NB4 (cell line): ENCODE measurements at regions not wholly inside any gene's neighbourhood (a gene's known extent, or its start where the extent isn't known, plus 50 kb on each side); places are given as distances from the start of the nearest gene placed in this dataset.

Experiments
- DNase-seq: peaks from one replicate; pipeline ENCODE4 v3.0.0; 2010; ENCODE audit warnings: low read depth
- H3K4me3 ChIP-seq: one replicate; pipeline ENCODE4 v1.5.1; 2011; ENCODE audit warnings: mild to moderate bottlenecking, low read depth, low read length, moderate library complexity
- MYC ChIP-seq: IDR thresholded peaks from 2 replicates; pipeline ENCODE4 v1.6.1; 2011; ENCODE audit warnings: low read depth, low read length
- POLR2A ChIP-seq: IDR thresholded peaks from 2 replicates; pipeline ENCODE4 v1.6.1; 2011; ENCODE audit warnings: mild to moderate bottlenecking; ENCODE audit not compliant: insufficient read length; ENCODE audit errors: extremely low read depth
- TF ChIP-seq, protein P1 (sequence below): IDR thresholded peaks from 2 replicates; pipeline ENCODE4 v1.6.1; 2011; ENCODE audit warnings: low read depth, low read length
- TF ChIP-seq, protein P2 (sequence below): IDR thresholded peaks from one replicate; pipeline ENCODE4 v1.5.1; 2012; ENCODE audit warnings: low read depth, low read length

DNA sequence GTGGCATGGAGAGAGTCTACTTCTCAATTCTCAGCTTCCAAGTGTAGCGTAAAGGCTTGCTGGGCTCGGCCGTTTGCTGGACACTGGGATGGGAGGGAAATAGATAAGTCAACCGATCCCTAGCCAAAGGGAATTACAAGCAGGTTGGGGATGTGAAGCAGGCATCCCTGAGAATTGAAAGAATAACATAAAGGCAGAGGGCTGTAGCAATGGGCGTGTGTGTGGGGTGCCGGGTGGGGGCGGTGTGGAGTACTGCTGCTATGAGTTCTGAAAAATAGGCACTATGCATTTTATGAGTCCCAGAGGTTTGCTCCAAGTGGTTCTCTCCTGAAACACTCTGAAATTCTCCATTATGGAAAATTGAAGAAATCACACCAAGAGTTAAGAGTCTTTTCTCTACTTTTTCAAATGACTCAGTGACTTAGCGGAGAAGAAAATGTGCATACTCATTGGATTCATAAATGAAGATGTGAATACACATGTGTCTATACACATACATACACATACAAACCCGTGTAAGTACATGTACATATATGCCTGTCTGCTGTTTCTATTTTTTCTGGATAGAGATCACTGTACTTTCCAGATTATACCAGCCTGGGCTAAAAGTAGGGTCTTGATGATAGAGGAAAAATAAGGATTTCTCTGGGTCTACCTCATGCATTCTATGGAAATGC lies 65.4 kb downstream of the ADRA2A start:
- H3K4me3 ChIP-seq = no peak overlapping the region
- DNase-seq = peak; percentile 15
- TF ChIP-seq, protein P1, sequence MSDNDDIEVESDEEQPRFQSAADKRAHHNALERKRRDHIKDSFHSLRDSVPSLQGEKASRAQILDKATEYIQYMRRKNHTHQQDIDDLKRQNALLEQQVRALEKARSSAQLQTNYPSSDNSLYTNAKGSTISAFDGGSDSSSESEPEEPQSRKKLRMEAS = no peak
- TF ChIP-seq, protein P2, sequence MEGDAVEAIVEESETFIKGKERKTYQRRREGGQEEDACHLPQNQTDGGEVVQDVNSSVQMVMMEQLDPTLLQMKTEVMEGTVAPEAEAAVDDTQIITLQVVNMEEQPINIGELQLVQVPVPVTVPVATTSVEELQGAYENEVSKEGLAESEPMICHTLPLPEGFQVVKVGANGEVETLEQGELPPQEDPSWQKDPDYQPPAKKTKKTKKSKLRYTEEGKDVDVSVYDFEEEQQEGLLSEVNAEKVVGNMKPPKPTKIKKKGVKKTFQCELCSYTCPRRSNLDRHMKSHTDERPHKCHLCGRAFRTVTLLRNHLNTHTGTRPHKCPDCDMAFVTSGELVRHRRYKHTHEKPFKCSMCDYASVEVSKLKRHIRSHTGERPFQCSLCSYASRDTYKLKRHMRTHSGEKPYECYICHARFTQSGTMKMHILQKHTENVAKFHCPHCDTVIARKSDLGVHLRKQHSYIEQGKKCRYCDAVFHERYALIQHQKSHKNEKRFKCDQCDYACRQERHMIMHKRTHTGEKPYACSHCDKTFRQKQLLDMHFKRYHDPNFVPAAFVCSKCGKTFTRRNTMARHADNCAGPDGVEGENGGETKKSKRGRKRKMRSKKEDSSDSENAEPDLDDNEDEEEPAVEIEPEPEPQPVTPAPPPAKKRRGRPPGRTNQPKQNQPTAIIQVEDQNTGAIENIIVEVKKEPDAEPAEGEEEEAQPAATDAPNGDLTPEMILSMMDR = peak; percentile 24
- no peak for TF ChIP-seq MYC
- TF ChIP-seq POLR2A = no peak

DNA sequence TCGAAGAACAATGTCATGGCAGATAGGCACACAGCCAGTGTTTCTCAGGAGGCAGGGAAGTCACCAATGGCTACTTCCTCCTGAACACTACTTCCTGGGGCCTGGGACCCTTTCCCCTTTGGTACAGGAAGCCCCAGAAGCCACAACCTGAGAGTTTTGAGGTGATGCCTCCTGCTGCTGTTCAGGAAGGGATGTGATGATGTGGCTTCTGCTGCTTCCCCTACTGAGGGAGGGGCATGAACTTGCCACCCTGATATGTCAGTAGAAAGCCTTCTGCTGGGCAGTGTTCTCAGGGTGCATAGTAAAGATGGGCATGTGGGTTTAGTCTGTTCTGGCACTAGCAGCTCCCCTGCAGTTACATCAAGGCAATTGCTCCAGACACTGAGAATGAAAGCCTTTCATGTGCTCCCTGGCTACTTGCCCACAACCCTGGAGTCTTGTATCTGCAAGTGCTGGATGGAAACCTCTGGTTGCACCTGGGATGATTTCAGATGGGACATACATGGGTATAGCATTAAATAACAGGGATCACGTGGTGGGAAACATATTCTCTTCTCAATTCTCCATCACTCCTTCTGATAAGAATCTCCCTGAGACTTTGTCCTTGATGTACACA lies 69.3 kb downstream of the ADRA2A start:
- no peak for DNase-seq
- TF ChIP-seq POLR2A (no peak), MYC (no peak)
- TF ChIP-seq, protein P2 = no peak
- TF ChIP-seq, protein P1 = no peak
- H3K4me3 ChIP-seq = no peak overlapping the region

DNA sequence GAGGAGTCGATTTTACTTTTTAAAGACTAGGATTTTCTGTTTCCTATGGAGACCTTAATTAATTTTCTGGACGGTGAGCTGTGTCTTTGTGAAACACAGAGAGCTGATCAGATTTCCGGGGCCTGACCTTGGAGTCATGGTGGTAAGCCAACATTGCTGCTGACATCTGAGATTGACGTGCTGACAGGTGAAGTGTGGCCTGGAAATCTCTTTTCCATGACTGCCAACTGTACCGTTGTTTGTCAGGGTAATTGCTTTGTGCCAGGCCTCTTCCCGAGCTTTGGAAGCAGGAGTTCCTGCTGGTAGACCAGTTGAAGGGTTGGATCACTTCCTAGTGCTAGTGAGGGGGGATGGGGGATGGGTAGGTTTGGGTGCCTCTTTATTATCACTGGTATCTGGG lies 71.2 kb downstream of the ADRA2A start:
- TF ChIP-seq POLR2A (no peak), MYC (no peak)
- TF ChIP-seq, protein P1 = no peak
- TF ChIP-seq, protein P2 = no peak
- no peak overlapping the region for H3K4me3 ChIP-seq
- no peak for DNase-seq

DNA sequence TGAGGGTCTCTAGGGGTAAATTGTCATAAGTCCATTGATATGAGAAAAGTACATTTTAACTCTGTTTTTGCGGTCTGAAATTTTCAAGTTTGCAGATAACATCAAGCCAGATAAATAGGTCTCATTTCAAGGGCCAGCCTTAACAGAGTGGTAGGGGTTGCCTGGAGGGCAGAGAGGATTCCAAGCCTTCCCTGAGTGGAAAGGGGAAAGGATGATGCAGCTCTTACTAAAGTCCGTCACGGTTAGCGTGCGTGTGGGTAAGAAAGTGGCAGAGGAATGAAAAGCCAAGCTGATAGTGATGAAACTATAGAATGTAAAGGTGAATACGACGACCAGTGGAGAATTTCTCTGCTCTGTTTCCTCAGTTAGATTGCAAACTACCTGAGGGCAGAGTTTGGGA lies 71.6 kb downstream of the ADRA2A start:
- H3K4me3 ChIP-seq = no peak overlapping the region
- no peak for DNase-seq
- TF ChIP-seq, protein P1 = no peak
- no peak for TF ChIP-seq POLR2A

DNA sequence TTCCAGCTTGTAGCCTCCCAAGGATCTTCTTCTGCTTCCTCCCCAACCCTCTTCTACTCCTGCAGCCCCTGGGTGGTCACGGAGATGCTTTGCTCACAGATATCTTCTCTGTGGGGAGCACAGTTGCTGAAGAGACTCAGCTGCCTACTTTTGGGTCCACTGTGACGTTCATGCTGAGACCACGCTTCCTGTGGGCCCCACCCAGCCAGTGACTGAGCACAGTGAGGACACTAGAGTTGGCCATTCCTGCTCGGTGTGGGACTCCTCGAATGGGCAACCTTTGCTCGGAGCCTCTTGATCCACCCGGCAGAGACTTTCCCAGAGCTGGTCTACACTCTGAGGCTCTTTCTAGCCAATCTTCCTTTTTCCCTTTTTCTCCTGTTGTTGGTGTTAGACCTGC lies 73.9 kb downstream of the ADRA2A start:
- H3K4me3 ChIP-seq = no peak overlapping the region
- no peak for DNase-seq
- TF ChIP-seq, protein P1 = no peak

DNA sequence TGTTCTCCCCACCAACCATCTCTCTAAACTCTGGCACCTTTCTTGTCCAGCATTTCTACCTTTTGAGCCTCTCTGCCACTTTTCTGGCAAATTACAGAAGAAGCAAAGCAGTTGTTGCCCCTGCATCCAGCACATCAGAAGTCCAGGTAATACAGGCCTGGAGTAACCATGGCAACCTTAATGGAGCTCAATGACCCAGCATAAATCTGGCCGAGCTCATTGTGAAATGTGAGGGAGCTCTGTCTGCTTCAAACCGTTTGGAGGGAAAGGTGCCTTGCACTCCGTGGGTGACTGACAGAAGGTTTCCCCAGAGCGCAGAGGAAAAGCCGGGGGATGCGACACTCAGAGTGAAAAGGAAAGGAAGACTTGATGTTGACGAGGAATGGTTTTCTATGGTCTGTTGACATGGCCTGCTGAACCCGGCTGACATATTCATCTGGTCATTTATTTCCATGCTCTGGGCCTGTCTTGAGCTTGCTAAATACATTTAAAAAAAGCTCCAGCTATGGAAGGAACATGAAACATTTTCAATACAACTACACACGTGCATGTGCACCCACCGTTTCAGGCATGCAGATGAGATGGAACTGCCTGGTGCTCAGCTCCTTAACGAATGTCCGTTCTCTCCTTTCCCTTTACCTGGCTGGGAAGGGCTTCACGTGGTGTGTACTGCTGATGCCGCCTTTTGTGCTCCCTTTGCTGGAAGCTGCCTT lies 74.9 kb downstream of the ADRA2A start:
- no peak for DNase-seq
- TF ChIP-seq POLR2A = no peak
- no peak overlapping the region for H3K4me3 ChIP-seq

DNA sequence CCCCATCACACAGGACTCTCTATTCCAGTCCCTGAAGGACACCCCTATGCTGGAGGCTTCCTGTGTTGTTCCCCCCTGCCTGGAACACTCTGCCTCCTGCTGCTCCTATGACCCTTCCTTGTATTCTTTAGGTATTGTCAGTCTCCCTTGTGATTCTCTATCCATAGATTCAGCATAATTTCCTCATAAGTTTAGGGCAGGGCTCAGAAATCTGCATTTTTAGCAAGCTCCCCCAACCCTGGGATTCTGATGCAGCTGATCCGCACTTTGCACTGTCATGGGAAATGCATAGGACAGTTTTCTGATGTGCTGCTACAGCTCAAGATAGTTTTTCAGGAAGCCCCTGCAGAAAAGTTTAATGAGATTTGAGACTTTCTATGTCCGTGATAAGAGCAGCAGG lies 79.9 kb downstream of the ADRA2A start:
- DNase-seq = no peak
- no peak for TF ChIP-seq MYC
- no peak for TF ChIP-seq POLR2A
- TF ChIP-seq, protein P1 = no peak
- TF ChIP-seq, protein P2 = no peak

More for the DNA sequence above, 79.9 kb downstream of the ADRA2A start:
- no peak overlapping the region for H3K4me3 ChIP-seq
